ENCODE measurements at regions not wholly inside any gene's neighbourhood (a gene's known extent, or its start where the extent isn't known, plus 50 kb on each side); places are given as distances from the start of the nearest gene placed in this dataset.

- Histone ChIP-seq H3K4me3 (ENCODE audit: low read depth in 1 of 3, low read length in 3 of 3) (no peak overlapping the region), H3K36me3 (ENCODE audit: control insufficient read depth in 4 of 4, insufficient read depth in 3 of 4, low read depth in 1 of 4, low read length in 3 of 4) (no peaks in the 10 kb centered on the region), H3K27ac (ENCODE audit: low read depth in 1 of 2, low read length in 2 of 2) (no peak overlapping the region), H3K9me3 (ENCODE audit: control insufficient read depth in 4 of 4, low read length in 3 of 4) (no peaks in the 10 kb centered on the region), H3K4me1 (ENCODE audit: control insufficient read depth in 4 of 4, insufficient read depth in 4 of 4, low read length in 3 of 4) (no peaks in the 10 kb centered on the region), H3K27me3 (ENCODE audit: control insufficient read depth in 4 of 4, insufficient read depth in 4 of 4, low read length in 3 of 4) (no peaks in the 10 kb centered on the region), H3K9ac (ENCODE audit: low read depth in 1 of 2, low read length in 2 of 2) (no peak overlapping the region)
- TF ChIP-seq JUND (IDR thresholded peaks at IDR 0.05) (no peak), TAF1 (conservative IDR thresholded peaks at IDR 0.05) (no peak), FOXA2 (IDR thresholded peaks at IDR 0.05) (no peak), SP1 (IDR thresholded peaks at IDR 0.05) (no peak), RXRA (IDR thresholded peaks at IDR 0.05) (no peak), NR2F2 (IDR thresholded peaks at IDR 0.05) (no peak), FOXA1 (IDR thresholded peaks at IDR 0.05) (no peak), RAD21 (IDR thresholded peaks at IDR 0.05) (no peak), CTCF (IDR thresholded peaks at IDR 0.05; ENCODE audit: low read depth, low read length, missing input control) (no peak), HNF4A (conservative IDR thresholded peaks at IDR 0.05) (no peak), HNF4G (IDR thresholded peaks at IDR 0.05) (no peak), GABPA (IDR thresholded peaks at IDR 0.05 in 1 of 2, conservative IDR thresholded peaks at IDR 0.05 in 1 of 2) (no peak), MAX (IDR thresholded peaks at IDR 0.05) (no peak), EGR1 (IDR thresholded peaks at IDR 0.05; ENCODE audit: low read depth in 2 of 2) (no peak), ZBTB33 (IDR thresholded peaks at IDR 0.05) (no peak)
- 73% methylated on average over 4 of the region's 4 CpGs for WGBS
- DNase-seq (ENCODE audit: low spot score), result no peak
Measured at GRCh38 chr18:32607816-32608215, 137.1 kb upstream of the GAREM1 start.

GRCh38 chr18:32598144-32598543 lies 127.5 kb upstream of the GAREM1 start:
- Histone ChIP-seq H3K36me3 (ENCODE audit: control insufficient read depth in 4 of 4, insufficient read depth in 3 of 4, low read depth in 1 of 4, low read length in 3 of 4) (no peaks in the 10 kb centered on the region), H3K4me3 (ENCODE audit: low read depth in 1 of 3, low read length in 3 of 3) (no peak overlapping the region), H3K27me3 (ENCODE audit: control insufficient read depth in 4 of 4, insufficient read depth in 4 of 4, low read length in 3 of 4) (peaks cover 0 to 4% (median 0%) of the 10 kb centered on the region in 4 donors), H3K9ac (ENCODE audit: low read depth in 1 of 2, low read length in 2 of 2) (no peak overlapping the region), H3K9me3 (ENCODE audit: control insufficient read depth in 4 of 4, low read length in 3 of 4) (peaks cover 0 to 1% (median 0%) of the 10 kb centered on the region in 4 donors), H3K27ac (ENCODE audit: low read depth in 1 of 2, low read length in 2 of 2) (no peak overlapping the region), H3K4me1 (ENCODE audit: control insufficient read depth in 4 of 4, insufficient read depth in 4 of 4, low read length in 3 of 4) (no peaks in the 10 kb centered on the region)
- DNase-seq (ENCODE audit: low spot score), result no peak
- 82% methylated on average over 3 of the region's 3 CpGs for WGBS
- TF ChIP-seq JUND (IDR thresholded peaks at IDR 0.05) (no peak), ATF3 (IDR thresholded peaks at IDR 0.05) (no peak), FOXA1 (IDR thresholded peaks at IDR 0.05) (no peak), CTCF (IDR thresholded peaks at IDR 0.05; ENCODE audit: low read depth, low read length, missing input control) (no peak), REST (IDR thresholded peaks at IDR 0.05) (no peak), SP1 (IDR thresholded peaks at IDR 0.05) (no peak)

All from liver (tissue), 8 donors.